Tibial nerve (tissue), 4 donors: ENCODE measurements at regions not wholly inside any gene's neighbourhood (a gene's known extent, or its start where the extent isn't known, plus 50 kb on each side); places are given as distances from the start of the nearest gene placed in this dataset.

ENCODE experiments used
- EP300 ChIP-seq, 2 donors: sonication (generic); formaldehyde crosslinking; IDR thresholded peaks; one replicate each; pipeline ENCODE4 v1.6.1; 2017; ENCODE audit warnings: antibody characterized with exemption in 2 of 2, mild to moderate bottlenecking in 1 of 2
- TF ChIP-seq, protein P1 (sequence below), 5 experiments: fragments of 200-600 bp in 3 of 5; fragments of 450-650 bp in 2 of 5; sonication (generic) in 3 of 5; IDR thresholded peaks; one replicate each; pipeline ENCODE4 v1.5.1; 2016 to 2019; ENCODE audit warnings: antibody characterized with exemption in 5 of 5, mild to moderate bottlenecking in 3 of 5, moderate library complexity in 2 of 5

GRCh38 chr12:107375231-107375630, 281.9 kb upstream of the CRY1 start:
- TF ChIP-seq, protein P1, sequence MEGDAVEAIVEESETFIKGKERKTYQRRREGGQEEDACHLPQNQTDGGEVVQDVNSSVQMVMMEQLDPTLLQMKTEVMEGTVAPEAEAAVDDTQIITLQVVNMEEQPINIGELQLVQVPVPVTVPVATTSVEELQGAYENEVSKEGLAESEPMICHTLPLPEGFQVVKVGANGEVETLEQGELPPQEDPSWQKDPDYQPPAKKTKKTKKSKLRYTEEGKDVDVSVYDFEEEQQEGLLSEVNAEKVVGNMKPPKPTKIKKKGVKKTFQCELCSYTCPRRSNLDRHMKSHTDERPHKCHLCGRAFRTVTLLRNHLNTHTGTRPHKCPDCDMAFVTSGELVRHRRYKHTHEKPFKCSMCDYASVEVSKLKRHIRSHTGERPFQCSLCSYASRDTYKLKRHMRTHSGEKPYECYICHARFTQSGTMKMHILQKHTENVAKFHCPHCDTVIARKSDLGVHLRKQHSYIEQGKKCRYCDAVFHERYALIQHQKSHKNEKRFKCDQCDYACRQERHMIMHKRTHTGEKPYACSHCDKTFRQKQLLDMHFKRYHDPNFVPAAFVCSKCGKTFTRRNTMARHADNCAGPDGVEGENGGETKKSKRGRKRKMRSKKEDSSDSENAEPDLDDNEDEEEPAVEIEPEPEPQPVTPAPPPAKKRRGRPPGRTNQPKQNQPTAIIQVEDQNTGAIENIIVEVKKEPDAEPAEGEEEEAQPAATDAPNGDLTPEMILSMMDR (IDR thresholded peaks at IDR 0.05): no peak
- no peak for TF ChIP-seq EP300 (IDR thresholded peaks at IDR 0.05)
